ENCODE measurements at regions not wholly inside any gene's neighbourhood (a gene's known extent, or its start where the extent isn't known, plus 50 kb on each side); places are given as distances from the start of the nearest gene placed in this dataset.
"Not testable (repeated sequence)": the region's sequence is repeated elsewhere in the genome, so short reads cannot be mapped to it uniquely, and the experiment has no call there.

DNA sequence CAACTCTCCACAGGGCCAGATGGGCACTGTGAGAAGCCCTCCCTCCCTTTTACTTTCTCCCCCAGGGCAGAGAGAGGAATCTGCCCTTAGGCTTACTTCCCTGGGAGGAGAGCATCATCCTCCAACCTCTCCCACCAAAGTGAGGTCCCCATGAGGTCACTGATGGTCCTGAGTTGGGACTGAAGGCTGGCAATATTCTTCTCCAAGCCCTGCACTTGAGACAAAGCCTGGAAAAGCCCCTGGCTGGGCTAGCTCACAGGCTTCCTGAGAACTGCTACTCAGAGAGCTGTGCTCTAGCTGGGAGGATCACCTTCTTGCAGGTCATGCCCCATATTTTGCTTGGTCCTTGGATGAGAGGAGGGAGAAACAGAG, 110.0 kb upstream of the MEF2A start:
- Histone ChIP-seq H3K9me3 (ENCODE audit: control insufficient read depth, low read length) (no peaks in the 10 kb centered on the region), H3K27me3 (ENCODE audit: control insufficient read depth, insufficient read depth, low read length, poor library complexity, severe bottlenecking) (no peaks in the 10 kb centered on the region), H3K4me1 (ENCODE audit: control insufficient read depth, insufficient read depth, low read length) (no peaks in the 10 kb centered on the region), H3K27ac (ENCODE audit: insufficient read depth, low read depth, low read length, poor library complexity, severe bottlenecking) (no peak overlapping the region), H3K4me3 (ENCODE audit: insufficient read depth, low read depth, low read length) (no peak overlapping the region), H3K36me3 (ENCODE audit: control insufficient read depth, insufficient read depth, low read length) (no peaks in the 10 kb centered on the region)

DNA sequence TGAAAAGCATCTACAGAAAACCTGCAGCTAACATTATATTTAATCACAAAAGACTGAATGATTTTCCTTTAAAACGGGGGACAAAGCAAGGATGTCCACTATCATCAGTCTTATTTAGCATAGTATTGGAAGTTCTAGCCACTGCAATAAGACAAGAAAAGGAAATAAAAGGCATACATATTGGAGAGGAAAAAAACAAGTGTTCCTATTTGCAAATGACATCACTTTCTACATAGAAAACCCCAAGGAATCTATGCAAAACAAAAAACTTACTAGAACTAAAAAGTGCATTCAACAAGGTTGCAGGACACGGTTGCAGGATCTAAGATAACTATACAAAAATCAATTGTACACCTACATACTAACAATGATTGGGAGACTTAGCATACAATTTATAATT, 101.6 kb upstream of the MEF2A start:
- Histone ChIP-seq H3K4me3 (ENCODE audit: insufficient read depth, low read depth, low read length) (no peak overlapping the region), H3K36me3 (ENCODE audit: control insufficient read depth, insufficient read depth, low read length) (no peaks in the 10 kb centered on the region), H3K27me3 (ENCODE audit: control insufficient read depth, insufficient read depth, low read length, poor library complexity, severe bottlenecking) (no peaks in the 10 kb centered on the region), H3K9me3 (ENCODE audit: control insufficient read depth, low read length) (no peaks in the 10 kb centered on the region), H3K27ac (ENCODE audit: insufficient read depth, low read depth, low read length, poor library complexity, severe bottlenecking) (no peak overlapping the region), H3K4me1 (ENCODE audit: control insufficient read depth, insufficient read depth, low read length) (no peaks in the 10 kb centered on the region)
- WGBS, 2 experiments = 81 to 93% methylated on average over 2 of the region's 2 CpGs

DNA sequence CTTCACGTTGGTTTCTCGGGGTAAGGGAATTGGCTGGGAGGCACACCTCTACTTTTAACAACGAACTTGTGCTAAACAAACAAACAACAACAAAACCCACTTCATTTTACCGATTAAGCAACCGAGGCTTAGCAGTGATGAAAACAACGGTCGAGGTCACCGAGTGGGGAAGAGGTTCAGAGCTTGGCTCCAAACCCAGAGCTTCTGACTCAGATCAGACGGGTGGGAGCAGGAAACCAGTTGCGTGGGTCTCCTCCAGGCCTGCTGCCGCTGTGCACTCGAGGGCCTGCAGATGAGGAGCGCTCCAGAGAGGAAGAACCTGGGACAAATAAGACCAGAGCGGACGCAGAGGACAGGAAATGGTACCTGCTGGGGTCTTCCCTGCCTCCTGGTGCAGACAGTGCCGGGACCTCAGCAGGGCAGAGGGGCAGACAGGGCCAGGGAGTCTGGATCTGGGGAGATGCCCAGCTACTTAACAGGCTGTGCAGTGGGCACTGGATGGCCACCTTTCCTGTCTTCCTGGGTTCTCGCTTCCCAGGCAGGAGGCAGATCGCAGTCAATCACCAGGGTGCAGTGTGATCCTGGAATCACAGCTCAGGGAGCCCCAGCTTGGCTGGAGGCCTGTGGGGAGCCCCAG, 99.0 kb upstream of the MEF2A start:
- Histone ChIP-seq H3K4me1 (ENCODE audit: control insufficient read depth, insufficient read depth, low read length) (no peaks in the 10 kb centered on the region), H3K4me3 (ENCODE audit: insufficient read depth, low read depth, low read length) (no peak overlapping the region), H3K9me3 (ENCODE audit: control insufficient read depth, low read length) (no peaks in the 10 kb centered on the region), H3K27me3 (ENCODE audit: control insufficient read depth, insufficient read depth, low read length, poor library complexity, severe bottlenecking) (no peaks in the 10 kb centered on the region), H3K27ac (ENCODE audit: insufficient read depth, low read depth, low read length, poor library complexity, severe bottlenecking) (no peak overlapping the region), H3K36me3 (ENCODE audit: control insufficient read depth, insufficient read depth, low read length) (no peaks in the 10 kb centered on the region)
- WGBS, 2 experiments = 93 to 95% methylated on average over 18 of the region's 18 CpGs

DNA sequence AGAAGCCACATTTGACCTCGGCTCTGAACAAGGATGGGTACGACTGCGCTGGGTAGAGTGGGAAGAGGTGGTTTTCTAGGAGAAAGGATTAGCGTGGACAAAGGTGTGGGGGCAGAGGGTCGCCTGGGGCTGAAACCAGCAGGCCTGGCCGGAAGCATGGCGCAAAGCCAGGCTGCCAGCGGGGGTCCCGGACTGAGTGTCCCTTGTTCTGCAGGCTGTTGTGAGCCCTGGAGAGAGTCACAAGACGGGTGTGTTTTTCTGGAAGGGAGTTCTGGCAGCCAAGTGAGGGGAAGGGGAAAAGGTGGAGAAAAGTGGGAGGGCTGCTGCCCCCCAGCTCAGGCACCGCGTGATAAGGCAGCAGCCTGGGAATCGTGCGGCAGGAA, 98.5 kb upstream of the MEF2A start:
- Histone ChIP-seq H3K4me3 (ENCODE audit: insufficient read depth, low read depth, low read length) (no peak overlapping the region), H3K27ac (ENCODE audit: insufficient read depth, low read depth, low read length, poor library complexity, severe bottlenecking) (no peak overlapping the region), H3K27me3 (ENCODE audit: control insufficient read depth, insufficient read depth, low read length, poor library complexity, severe bottlenecking) (no peaks in the 10 kb centered on the region), H3K9me3 (ENCODE audit: control insufficient read depth, low read length) (no peaks in the 10 kb centered on the region), H3K36me3 (ENCODE audit: control insufficient read depth, insufficient read depth, low read length) (no peaks in the 10 kb centered on the region), H3K4me1 (ENCODE audit: control insufficient read depth, insufficient read depth, low read length) (no peaks in the 10 kb centered on the region)
- 92 to 93% methylated on average over 14 of the region's 14 CpGs for WGBS, 2 experiments

DNA sequence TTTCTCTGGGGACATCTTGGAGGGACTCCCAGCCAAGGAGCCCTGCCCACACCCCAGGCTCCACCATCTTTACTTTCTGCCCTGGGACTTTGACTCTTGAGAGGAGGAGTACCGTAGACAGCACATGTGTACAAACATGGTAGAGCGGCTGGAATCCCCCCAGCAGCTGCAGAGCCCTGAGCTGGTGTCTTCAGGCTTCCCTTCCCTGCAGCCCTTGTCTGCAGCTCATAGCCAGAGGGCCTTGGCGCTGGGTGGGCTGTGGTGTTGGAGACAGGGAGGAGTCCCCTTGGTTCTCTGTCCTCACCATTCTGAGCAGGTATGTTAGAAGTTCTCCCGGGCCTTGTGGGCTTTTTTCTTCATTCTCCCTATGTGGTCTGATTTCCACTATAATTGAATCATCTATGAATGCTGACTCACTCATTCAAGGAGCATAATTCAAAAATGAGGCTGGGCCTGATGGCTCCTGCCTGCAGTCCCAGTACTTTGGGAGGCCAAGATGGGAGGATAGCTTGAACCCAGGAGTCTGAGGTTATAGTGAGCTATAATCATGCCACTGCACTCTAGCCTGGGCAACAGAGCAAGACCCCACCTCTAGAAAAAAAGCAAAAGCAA, 97.8 kb upstream of the MEF2A start:
- H3K4me3 ChIP-seq (ENCODE audit: insufficient read depth, low read depth, low read length) = no peak overlapping the region
- WGBS, 2 experiments = 69 to 72% methylated on average over 4 of the region's 4 CpGs
- H3K27ac ChIP-seq (ENCODE audit: insufficient read depth, low read depth, low read length, poor library complexity, severe bottlenecking) = no peak overlapping the region
- no peaks in the 10 kb centered on the region for H3K27me3 ChIP-seq (ENCODE audit: control insufficient read depth, insufficient read depth, low read length, poor library complexity, severe bottlenecking)
- no peaks in the 10 kb centered on the region for H3K36me3 ChIP-seq (ENCODE audit: control insufficient read depth, insufficient read depth, low read length)
- H3K9me3 ChIP-seq (ENCODE audit: control insufficient read depth, low read length) = no peaks in the 10 kb centered on the region
- no peaks in the 10 kb centered on the region for H3K4me1 ChIP-seq (ENCODE audit: control insufficient read depth, insufficient read depth, low read length)

DNA sequence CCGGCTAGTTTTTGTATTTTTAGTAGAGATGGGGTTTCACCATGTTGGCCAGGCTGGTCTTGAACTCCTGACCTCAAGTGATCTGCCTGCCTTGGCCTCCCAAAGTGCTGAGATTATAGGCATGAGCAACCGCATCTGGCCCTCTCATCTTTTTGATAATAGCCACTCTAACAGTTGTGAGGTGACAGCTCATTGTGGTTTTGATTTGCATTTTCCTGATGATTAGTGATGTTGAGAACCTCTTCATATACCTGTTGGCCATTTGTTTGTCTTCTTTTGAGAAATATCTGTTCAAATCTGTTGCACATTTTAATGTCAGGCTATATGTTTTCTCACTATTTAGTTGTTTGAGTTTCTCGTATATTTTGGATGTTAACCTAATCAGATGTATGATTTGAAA, 95.6 kb upstream of the MEF2A start:
- H3K4me3 ChIP-seq (ENCODE audit: insufficient read depth, low read depth, low read length); H3K27me3 ChIP-seq (ENCODE audit: control insufficient read depth, insufficient read depth, low read length, poor library complexity, severe bottlenecking); H3K36me3 ChIP-seq (ENCODE audit: control insufficient read depth, insufficient read depth, low read length); H3K4me1 ChIP-seq (ENCODE audit: control insufficient read depth, insufficient read depth, low read length); H3K9me3 ChIP-seq (ENCODE audit: control insufficient read depth, low read length); H3K27ac ChIP-seq (ENCODE audit: insufficient read depth, low read depth, low read length, poor library complexity, severe bottlenecking): not testable (repeated sequence)
- 94 to 97% methylated on average over 2 to 3 of the region's 3 CpGs for WGBS, 2 experiments

DNA sequence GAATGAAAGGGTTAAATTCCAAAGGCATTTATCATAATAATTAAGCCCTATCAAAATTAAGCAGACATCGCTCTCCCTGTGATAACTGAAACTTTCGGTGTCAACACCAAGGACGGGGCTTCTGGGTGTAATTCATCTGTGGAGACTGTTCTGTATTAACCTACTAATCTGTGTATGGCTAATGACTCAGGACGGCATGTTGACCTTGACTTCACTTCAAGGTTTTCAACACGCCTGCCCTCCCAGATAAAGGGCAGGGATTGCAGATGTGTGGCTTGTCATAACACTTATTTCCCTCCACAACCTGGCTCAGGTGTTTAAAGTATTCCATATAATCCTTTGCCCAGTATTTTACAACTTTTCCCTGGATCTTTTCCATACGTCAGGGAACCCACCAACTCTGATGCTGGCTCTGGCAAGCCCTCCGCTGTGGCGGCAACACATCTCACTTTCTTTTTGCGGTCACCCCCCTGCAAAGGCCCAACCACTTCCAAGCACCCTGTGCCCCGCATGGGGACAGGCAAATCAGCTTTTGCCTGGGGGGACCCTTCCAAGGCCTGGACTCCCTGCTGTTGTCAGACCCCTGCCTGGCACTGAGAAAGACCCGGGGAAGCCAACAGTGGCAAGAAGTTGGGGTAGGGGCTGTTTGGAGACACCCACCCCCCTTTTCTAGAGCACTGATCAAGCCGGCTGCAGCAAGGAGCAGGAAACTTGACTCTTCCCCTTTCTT, 93.2 kb upstream of the MEF2A start:
- H3K27me3 ChIP-seq (ENCODE audit: control insufficient read depth, insufficient read depth, low read length, poor library complexity, severe bottlenecking) = no peaks in the 10 kb centered on the region
- WGBS, 2 experiments = 90 to 94% methylated on average over 12 of the region's 12 CpGs

DNA sequence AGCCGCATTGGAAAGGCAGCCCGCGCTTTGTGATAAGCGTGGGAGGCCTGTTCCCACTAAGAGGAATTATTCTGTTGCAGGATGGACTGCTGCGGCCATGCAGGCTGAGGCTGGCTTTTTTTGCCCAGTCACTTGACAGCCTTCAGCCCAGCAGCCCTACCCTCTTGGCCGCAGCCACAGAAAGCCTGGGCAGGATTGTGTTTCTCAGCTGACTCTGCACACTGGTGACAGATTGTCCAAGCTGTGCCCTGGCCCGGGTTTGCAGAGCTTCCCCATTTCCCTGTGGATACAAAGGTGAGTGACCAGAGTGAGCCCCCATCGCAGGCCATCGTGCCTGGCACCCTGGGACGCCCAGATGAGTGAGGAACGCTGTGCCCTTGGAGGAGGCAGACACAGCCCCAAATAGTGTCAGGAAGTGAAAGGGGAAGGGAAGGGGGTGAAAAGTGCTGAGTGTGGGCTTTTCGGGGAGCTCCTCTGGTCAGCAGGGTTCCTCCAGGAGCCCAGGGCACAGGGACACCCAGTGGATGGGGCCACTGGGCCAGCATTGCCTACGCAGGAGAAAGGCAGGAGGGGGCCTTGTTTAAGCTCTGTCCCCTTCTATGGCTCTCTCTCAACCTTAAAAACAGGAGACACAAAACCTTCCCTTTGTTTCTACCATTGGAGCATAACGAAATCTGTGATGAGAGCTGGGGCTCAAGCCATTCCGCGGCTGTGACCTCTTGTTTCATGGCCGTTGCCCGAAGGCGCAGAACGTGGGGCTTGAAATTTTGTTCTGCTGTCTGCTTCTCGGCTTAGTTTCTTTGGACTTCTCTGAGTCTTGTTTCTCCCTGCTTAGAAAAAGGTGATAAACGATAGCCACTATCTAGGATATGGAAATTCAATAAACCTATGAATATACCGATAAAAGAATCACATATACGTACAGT, 91.5 kb upstream of the MEF2A start:
- Histone ChIP-seq H3K4me1 (ENCODE audit: control insufficient read depth, insufficient read depth, low read length) (no peaks in the 10 kb centered on the region), H3K4me3 (ENCODE audit: insufficient read depth, low read depth, low read length) (no peak overlapping the region), H3K27ac (ENCODE audit: insufficient read depth, low read depth, low read length, poor library complexity, severe bottlenecking) (peak overlapping the region; percentile 37), H3K9me3 (ENCODE audit: control insufficient read depth, low read length) (no peaks in the 10 kb centered on the region), H3K36me3 (ENCODE audit: control insufficient read depth, insufficient read depth, low read length) (no peaks in the 10 kb centered on the region), H3K27me3 (ENCODE audit: control insufficient read depth, insufficient read depth, low read length, poor library complexity, severe bottlenecking) (no peaks in the 10 kb centered on the region)
- WGBS, 2 experiments = 90 to 94% methylated on average over 24 of the region's 24 CpGs

More for the DNA sequence above, 93.2 kb upstream of the MEF2A start:
- Histone ChIP-seq H3K4me3 (ENCODE audit: insufficient read depth, low read depth, low read length) (no peak overlapping the region), H3K9me3 (ENCODE audit: control insufficient read depth, low read length) (no peaks in the 10 kb centered on the region), H3K4me1 (ENCODE audit: control insufficient read depth, insufficient read depth, low read length) (no peaks in the 10 kb centered on the region), H3K27ac (ENCODE audit: insufficient read depth, low read depth, low read length, poor library complexity, severe bottlenecking) (no peak overlapping the region), H3K36me3 (ENCODE audit: control insufficient read depth, insufficient read depth, low read length) (no peaks in the 10 kb centered on the region)

DNA sequence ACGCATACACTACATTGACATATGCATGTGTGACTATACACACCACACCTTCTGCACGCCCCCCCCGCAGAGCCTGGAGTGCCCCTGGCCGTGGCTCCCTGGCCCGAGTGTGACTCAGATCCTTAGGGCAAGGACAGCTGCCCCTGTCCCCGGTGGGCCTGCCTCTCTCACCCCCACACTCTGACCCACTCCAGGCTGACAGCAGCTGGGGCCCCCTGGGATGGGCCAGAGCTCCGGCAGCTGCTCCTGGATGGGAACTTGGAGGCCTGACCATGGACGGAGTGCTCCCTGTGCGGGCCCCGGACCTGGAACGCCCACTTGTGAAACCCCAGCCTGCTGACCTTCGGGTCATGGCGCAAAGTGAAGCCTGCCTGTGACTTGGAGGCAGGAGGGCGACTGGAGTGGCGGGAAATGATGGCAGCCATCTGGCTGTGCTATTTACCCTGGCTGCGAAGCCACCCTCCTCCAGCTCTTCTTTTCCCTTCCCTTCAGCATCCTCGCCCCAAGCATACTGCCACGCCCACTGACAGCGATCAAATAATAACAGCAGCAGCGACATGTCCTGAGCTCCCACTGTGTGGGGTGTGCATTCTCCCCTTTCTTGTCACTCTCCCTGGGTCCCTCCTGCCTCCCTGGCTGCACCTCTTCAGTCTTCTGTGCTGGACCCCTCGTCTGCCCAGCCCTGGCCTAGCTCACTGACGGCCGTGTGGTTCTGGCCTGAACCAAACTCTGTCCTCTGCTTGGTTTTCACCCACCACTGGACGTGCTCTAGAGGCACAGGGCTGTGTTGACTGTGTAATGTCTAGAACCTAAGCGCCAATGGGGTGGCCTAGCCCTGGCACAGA, 90.7 kb upstream of the MEF2A start:
- Histone ChIP-seq H3K27ac (ENCODE audit: insufficient read depth, low read depth, low read length, poor library complexity, severe bottlenecking) (no peak overlapping the region), H3K27me3 (ENCODE audit: control insufficient read depth, insufficient read depth, low read length, poor library complexity, severe bottlenecking) (no peaks in the 10 kb centered on the region), H3K36me3 (ENCODE audit: control insufficient read depth, insufficient read depth, low read length) (no peaks in the 10 kb centered on the region), H3K4me1 (ENCODE audit: control insufficient read depth, insufficient read depth, low read length) (no peaks in the 10 kb centered on the region), H3K9me3 (ENCODE audit: control insufficient read depth, low read length) (no peaks in the 10 kb centered on the region), H3K4me3 (ENCODE audit: insufficient read depth, low read depth, low read length) (no peak overlapping the region)
- 93% methylated on average over 25 of the region's 25 CpGs for WGBS, 2 experiments

Data from ectodermal cell (in vitro differentiated cells).